ENCODE measurements at regions not wholly inside any gene's neighbourhood (a gene's known extent, or its start where the extent isn't known, plus 50 kb on each side); places are given as distances from the start of the nearest gene placed in this dataset.
"Not testable (repeated sequence)": the region's sequence is repeated elsewhere in the genome, so short reads cannot be mapped to it uniquely, and the experiment has no call there.

GRCh38 chr1:184836141-184836540 lies 81.5 kb upstream of the EDEM3 start:
- peaks cover 4% of the 10 kb centered on the region for H3K36me3 Mint-ChIP-seq
- no peak for DNase-seq (ENCODE audit: low spot score in 2 of 2, unreplicated experiment in 2 of 2)
- H3K27me3 Mint-ChIP-seq (ENCODE audit: low read depth) = no peaks in the 10 kb centered on the region
- H3K4me3 Mint-ChIP-seq = no peak overlapping the region
- no peak for TF ChIP-seq CTCF (IDR thresholded peaks at IDR 0.05; ENCODE audit: unreplicated experiment)
- no peak overlapping the region for H3K27ac Mint-ChIP-seq
- H3K9me3 Mint-ChIP-seq = peaks cover 4% of the 10 kb centered on the region
- H3K4me1 Mint-ChIP-seq = peaks cover 10% of the 10 kb centered on the region

GRCh38 chr1:184833994-184834393 lies 79.3 kb upstream of the EDEM3 start:
- not testable (repeated sequence) for H3K4me3 Mint-ChIP-seq; H3K27ac Mint-ChIP-seq; DNase-seq (ENCODE audit: low spot score in 2 of 2, unreplicated experiment in 2 of 2); H3K36me3 Mint-ChIP-seq; H3K9me3 Mint-ChIP-seq; H3K27me3 Mint-ChIP-seq (ENCODE audit: low read depth)
- peaks cover 10% of the 10 kb centered on the region for H3K4me1 Mint-ChIP-seq

- Mint-ChIP-seq H3K9me3 (peaks cover 4% of the 10 kb centered on the region), H3K36me3 (peaks cover 4% of the 10 kb centered on the region), H3K27me3 (ENCODE audit: low read depth) (no peaks in the 10 kb centered on the region), H3K4me3 (no peak overlapping the region), H3K27ac (no peak overlapping the region), H3K4me1 (peaks cover 8% of the 10 kb centered on the region)
- no peak for TF ChIP-seq CTCF (IDR thresholded peaks at IDR 0.05; ENCODE audit: unreplicated experiment)
- no peak for DNase-seq (ENCODE audit: low spot score in 2 of 2, unreplicated experiment in 2 of 2)
Observed at GRCh38 chr1:184832517-184832916, 77.9 kb upstream of the EDEM3 start.

- not testable (repeated sequence) for H3K4me3 Mint-ChIP-seq; H3K36me3 Mint-ChIP-seq; H3K9me3 Mint-ChIP-seq; H3K27ac Mint-ChIP-seq; H3K27me3 Mint-ChIP-seq (ENCODE audit: low read depth); DNase-seq (ENCODE audit: low spot score in 2 of 2, unreplicated experiment in 2 of 2)
- peaks cover 13% of the 10 kb centered on the region for H3K4me1 Mint-ChIP-seq
Observed at GRCh38 chr1:184829496-184829895, 74.8 kb upstream of the EDEM3 start.

- Mint-ChIP-seq H3K27me3 (ENCODE audit: low read depth) (no peaks in the 10 kb centered on the region), H3K4me3 (no peak overlapping the region), H3K4me1 (peaks cover 16% of the 10 kb centered on the region), H3K36me3 (no peaks in the 10 kb centered on the region), H3K27ac (peak overlapping the region; percentile 88), H3K9me3 (no peaks in the 10 kb centered on the region)
- no peak for DNase-seq (ENCODE audit: low spot score in 2 of 2, unreplicated experiment in 2 of 2)
- TF ChIP-seq CTCF (IDR thresholded peaks at IDR 0.05; ENCODE audit: unreplicated experiment) = no peak
Observed at GRCh38 chr1:184828369-184828717, 73.7 kb upstream of the EDEM3 start.

- H3K36me3 Mint-ChIP-seq = no peaks in the 10 kb centered on the region
- H3K27ac Mint-ChIP-seq = peak overlapping the region; percentile 88
- H3K9me3 Mint-ChIP-seq = no peaks in the 10 kb centered on the region
- DNase-seq (ENCODE audit: low spot score in 2 of 2, unreplicated experiment in 2 of 2) = no peak
- H3K27me3 Mint-ChIP-seq (ENCODE audit: low read depth) = no peaks in the 10 kb centered on the region
- peaks cover 21% of the 10 kb centered on the region for H3K4me1 Mint-ChIP-seq
- no peak for TF ChIP-seq CTCF (IDR thresholded peaks at IDR 0.05; ENCODE audit: unreplicated experiment)
- no peak overlapping the region for H3K4me3 Mint-ChIP-seq
Observed at GRCh38 chr1:184827600-184828368, 73.1 kb upstream of the EDEM3 start.

- TF ChIP-seq CTCF (IDR thresholded peaks at IDR 0.05; ENCODE audit: unreplicated experiment) = no peak
- Mint-ChIP-seq H3K36me3 (no peaks in the 10 kb centered on the region), H3K9me3 (no peaks in the 10 kb centered on the region), H3K27me3 (ENCODE audit: low read depth) (no peaks in the 10 kb centered on the region), H3K4me1 (peaks cover 25% of the 10 kb centered on the region), H3K4me3 (no peak overlapping the region), H3K27ac (no peak overlapping the region)
- no peak for DNase-seq (ENCODE audit: low spot score in 2 of 2, unreplicated experiment in 2 of 2)
Observed at GRCh38 chr1:184826001-184826400, 71.3 kb upstream of the EDEM3 start.

Measured in mesothelial cell of epicardium (in vitro differentiated cells).